ENCODE measurements at regions not wholly inside any gene's neighbourhood (a gene's known extent, or its start where the extent isn't known, plus 50 kb on each side); places are given as distances from the start of the nearest gene placed in this dataset.

GRCh38 chr18:2009942-2010697, 561.2 kb downstream of the METTL4 start:
- TF ChIP-seq EZH2phosphoT487 (IDR thresholded peaks at IDR 0.05; ENCODE audit: insufficient read depth, low read depth) (no peak), EZH2 (IDR thresholded peaks at IDR 0.05; ENCODE audit: insufficient read depth, poor library complexity, severe bottlenecking) (no peak)
